H1 (cell line): ENCODE measurements at regions not wholly inside any gene's neighbourhood (a gene's known extent, or its start where the extent isn't known, plus 50 kb on each side); places are given as distances from the start of the nearest gene placed in this dataset.

Source experiments
- CTCF ChIA-PET: fragments of 300-600 bp; sonication (Branson Sonifier 250); formaldehyde crosslinking; loops from one replicate; lab custom pipeline; 2021; ENCODE audit not compliant: partially characterized antibody; lab: Charles Lee
- POLR2A ChIA-PET: fragments of 300-600 bp; sonication (Branson Sonifier 250); formaldehyde crosslinking; loops from one replicate; lab custom pipeline; 2021; ENCODE audit warnings: inconsistent platforms; ENCODE audit not compliant: partially characterized antibody; lab: Charles Lee
- DNase-seq, 2 experiments: peaks; one replicate each; pipeline versions ENCODE4 v3.0.0 to v3.0.0-alpha.2; 2010 to 2022; ENCODE audit warnings: low spot score in 2 of 2, low read depth in 1 of 2, mixed read lengths in 1 of 2
- FAIRE-seq: peaks from 2 replicates; lab custom pipeline; 2011; peaks lifted over from hg19 to GRCh38; lab: Jason Lieb, UNC
- H2AFZ ChIP-seq: 2 replicates; pipeline ENCODE4 v1.8.1; 2012; ENCODE audit warnings: low read length, inconsistent platforms
- H2AK5ac ChIP-seq: 2 replicates; pipeline ENCODE4 v1.6.1; 2013; ENCODE audit warnings: low read depth, low read length
- H2BK120ac ChIP-seq: replicated peaks from 2 replicates; pipeline ENCODE3; 2013; ENCODE audit warnings: low read depth, low read length, inconsistent platforms
- H2BK12ac ChIP-seq: 2 replicates; pipeline ENCODE4 v1.6.1; 2013; ENCODE audit warnings: low read depth, low read length
- H2BK15ac ChIP-seq: 2 replicates; pipeline ENCODE4 v1.6.1; 2013; ENCODE audit warnings: low read length
- H2BK20ac ChIP-seq: 2 replicates; pipeline ENCODE4 v1.6.1; 2013; ENCODE audit warnings: low read length
- H2BK5ac ChIP-seq: 2 replicates; pipeline ENCODE4 v1.6.1; 2013; ENCODE audit warnings: low read depth, low read length
- H3K14ac ChIP-seq: 2 replicates; pipeline ENCODE4 v1.6.1; 2013; ENCODE audit warnings: inconsistent platforms; ENCODE audit not compliant: insufficient read length
- H3K18ac ChIP-seq: 2 replicates; pipeline ENCODE4 v1.6.1; 2013; ENCODE audit warnings: low read length; ENCODE audit errors: extremely low read depth
- H3K23ac ChIP-seq: 2 replicates; pipeline ENCODE4 v1.6.1; 2013; ENCODE audit warnings: inconsistent platforms; ENCODE audit not compliant: insufficient read length
- H3K23me2 ChIP-seq: 2 replicates; pipeline ENCODE4 v1.6.1; 2013; ENCODE audit warnings: low read depth, low read length
- H3K27ac ChIP-seq: 2 replicates; pipeline ENCODE4 v1.6.1; 2011; ENCODE audit warnings: low read depth, low read length, inconsistent platforms
- H3K27me3 ChIP-seq, 4 experiments: replicated peaks in 1 of 4; 1 replicate in 1 of 4; 2 replicates in 3 of 4; pipeline versions ENCODE4 v1.6.1 to v1.8.1; 2011 to 2013; ENCODE audit warnings: low read length in 3 of 4, mild to moderate bottlenecking in 3 of 4, inconsistent platforms in 2 of 4, mixed read lengths in 2 of 4, moderate library complexity in 1 of 4; ENCODE audit not compliant: control insufficient read depth in 3 of 4, insufficient read depth in 3 of 4; ENCODE audit errors: extremely low read depth in 1 of 4
- H3K36me3 ChIP-seq, 4 experiments: 2 replicates each; pipeline versions ENCODE4 v1.6.1 to v1.8.1; 2011 to 2013; ENCODE audit warnings: mild to moderate bottlenecking in 4 of 4, low read length in 3 of 4, moderate library complexity in 2 of 4, control low read depth in 1 of 4, inconsistent platforms in 1 of 4; ENCODE audit not compliant: insufficient read depth in 4 of 4, control insufficient read depth in 2 of 4
- H3K4ac ChIP-seq: replicated peaks from 2 replicates; pipeline ENCODE3; 2013; ENCODE audit warnings: low read length, low read depth, mixed read lengths, inconsistent platforms; ENCODE audit not compliant: insufficient read length
- H3K4me1 ChIP-seq, 4 experiments: replicated peaks in 1 of 4; 1 replicate in 1 of 4; 2 replicates in 3 of 4; pipeline versions ENCODE4 v1.6.1 to v1.8.1; 2011 to 2013; ENCODE audit warnings: low read length in 3 of 4, inconsistent platforms in 2 of 4, mixed read lengths in 1 of 4; ENCODE audit not compliant: insufficient read depth in 4 of 4, control insufficient read depth in 3 of 4
- H3K4me2 ChIP-seq, 2 experiments: 2 replicates each; pipeline versions ENCODE4 v1.6.1 to v1.8.1; 2011 to 2013; ENCODE audit warnings: low read depth in 2 of 2, low read length in 2 of 2, control low read depth in 1 of 2, inconsistent platforms in 1 of 2, mild to moderate bottlenecking in 1 of 2; ENCODE audit not compliant: insufficient read depth in 1 of 2
- H3K4me3 ChIP-seq, 4 experiments: fragments of 200-600, 300-600 bp in 1 of 4; sonication (generic), shearing (Covaris generic), sonication (Bioruptor Twin) in 1 of 4; 2 replicates each; pipeline versions ENCODE4 v1.5.1 to v1.8.1; 2011 to 2016; ENCODE audit warnings: low read length in 4 of 4, low read depth in 3 of 4, control low read depth in 2 of 4, inconsistent platforms in 2 of 4, mild to moderate bottlenecking in 2 of 4, mixed read lengths in 1 of 4, moderate library complexity in 1 of 4; ENCODE audit not compliant: insufficient read depth in 2 of 4; ENCODE audit errors: extremely low read depth in 1 of 4
- H3K56ac ChIP-seq: replicated peaks from 2 replicates; pipeline ENCODE3; 2013; ENCODE audit warnings: low read depth, mild to moderate bottlenecking, mixed read lengths, low read length, inconsistent platforms; ENCODE audit not compliant: insufficient read length
- H3K79me1 ChIP-seq: 2 replicates; pipeline ENCODE4 v1.6.1; 2013; ENCODE audit warnings: low read depth, low read length, control low read depth
- H3K79me2 ChIP-seq, 2 experiments: 2 replicates each; pipeline versions ENCODE4 v1.6.1 to v1.8.1; 2012 to 2013; ENCODE audit warnings: low read length in 2 of 2, mild to moderate bottlenecking in 2 of 2, inconsistent platforms in 1 of 2; ENCODE audit not compliant: insufficient read depth in 2 of 2, control insufficient read depth in 1 of 2
- H3K9ac ChIP-seq, 4 experiments: replicated peaks in 1 of 4; 1 replicate in 1 of 4; 2 replicates in 3 of 4; pipeline versions ENCODE4 v1.6.1 to v1.8.1; 2011 to 2013; ENCODE audit warnings: low read depth in 3 of 4, low read length in 3 of 4, control low read depth in 2 of 4, mild to moderate bottlenecking in 2 of 4, moderate library complexity in 2 of 4, inconsistent platforms in 1 of 4; ENCODE audit errors: extremely low read depth in 1 of 4
- H3K9me3 ChIP-seq, 2 experiments: 2 replicates each; pipeline versions ENCODE4 v1.6.1 to v1.8.1; 2012 to 2013; ENCODE audit warnings: mild to moderate bottlenecking in 2 of 2, moderate library complexity in 2 of 2, control low read depth in 1 of 2, inconsistent platforms in 1 of 2, low read depth in 1 of 2, low read length in 1 of 2, mixed read lengths in 1 of 2; ENCODE audit not compliant: insufficient read depth in 2 of 2
- H4K20me1 ChIP-seq, 2 experiments: replicated peaks in 1 of 2; 2 replicates each; pipeline versions ENCODE3 to v1.8.1; 2011 to 2013; ENCODE audit warnings: inconsistent platforms in 2 of 2, low read length in 2 of 2, mild to moderate bottlenecking in 1 of 2; ENCODE audit not compliant: insufficient read depth in 2 of 2, control insufficient read depth in 1 of 2
- H4K5ac ChIP-seq: 2 replicates; pipeline ENCODE4 v1.6.1; 2013; ENCODE audit warnings: low read length, low read depth, mixed read lengths, inconsistent platforms; ENCODE audit not compliant: insufficient read length
- H4K8ac ChIP-seq: 2 replicates; pipeline ENCODE4 v1.8.0; 2013; ENCODE audit warnings: mild to moderate bottlenecking, moderate library complexity, low read length, inconsistent platforms; ENCODE audit not compliant: insufficient read depth; ENCODE audit errors: extremely low read depth
- H4K91ac ChIP-seq: replicated peaks from 2 replicates; pipeline ENCODE3; 2013; ENCODE audit warnings: low read length, mixed read lengths, inconsistent platforms; ENCODE audit not compliant: insufficient read length
- HDAC6 ChIP-seq: IDR thresholded peaks from one replicate; pipeline ENCODE4 v1.7.1; 2012; ENCODE audit warnings: low read depth, mild to moderate bottlenecking, inconsistent platforms, low read length, moderate library complexity
- KDM5A ChIP-seq: fragments of 200-600 bp; IDR thresholded peaks from 2 replicates; pipeline ENCODE4 v1.7.1; 2012; ENCODE audit warnings: mild to moderate bottlenecking, low read length, inconsistent platforms, mixed read lengths
- RBBP5 ChIP-seq: IDR thresholded peaks from 2 replicates; pipeline ENCODE4 v1.7.1; 2012; ENCODE audit warnings: low read depth, mild to moderate bottlenecking, inconsistent platforms, low read length, moderate library complexity, borderline replicate concordance

DNA sequence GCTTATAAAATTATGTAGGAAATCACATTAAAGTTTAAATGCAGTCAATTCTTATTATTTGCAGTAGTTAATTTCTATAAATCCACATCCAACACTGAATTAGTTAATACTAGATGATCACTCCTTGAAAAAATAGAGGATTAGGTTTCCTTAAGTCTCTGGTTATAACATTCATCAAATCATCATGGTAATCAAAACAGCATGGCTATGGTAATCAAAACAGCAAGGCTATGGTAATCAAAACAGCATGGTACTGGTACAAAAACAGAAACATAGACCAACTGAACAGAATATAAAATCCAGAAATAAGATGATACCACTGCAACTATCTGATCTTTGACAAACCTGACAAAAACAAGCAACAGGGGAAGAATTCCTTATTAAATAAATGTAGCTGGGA is 814.6 kb upstream of the CCDC179 start:
- Histone ChIP-seq H3K79me2 (no peaks in the 10 kb centered on the region), H2BK5ac (no peak overlapping the region), H3K36me3 (no peaks in the 10 kb centered on the region), H2BK12ac (no peak overlapping the region), H3K14ac (no peak overlapping the region), H3K23ac (no peak overlapping the region), H4K91ac (no peak overlapping the region), H2AK5ac (no peak overlapping the region), H3K79me1 (no peaks in the 10 kb centered on the region), H2BK20ac (no peak overlapping the region), H2BK15ac (no peak overlapping the region), H3K9me3 (no peaks in the 10 kb centered on the region), H2AFZ (no peak overlapping the region), H3K56ac (no peak overlapping the region), H4K5ac (no peak overlapping the region), H3K27ac (no peak overlapping the region), H3K27me3 (no peaks in the 10 kb centered on the region), H3K9ac (no peak overlapping the region), H3K4me1 (no peaks in the 10 kb centered on the region), H2BK120ac (no peak overlapping the region), H3K4me2 (no peak overlapping the region), H3K4ac (no peak overlapping the region), H3K4me3 (no peak overlapping the region), H3K23me2 (no peaks in the 10 kb centered on the region), H4K8ac (no peak overlapping the region), H4K20me1 (no peaks in the 10 kb centered on the region), H3K18ac (no peak overlapping the region)
- POLR2A ChIA-PET: no interaction called here
- no peak for DNase-seq
- no peak for FAIRE-seq
- TF ChIP-seq KDM5A: no peak
- TF ChIP-seq HDAC6: no peak
- TF ChIP-seq RBBP5: no peak
- CTCF ChIA-PET: no interaction called here
